ENCODE measurements at regions not wholly inside any gene's neighbourhood (a gene's known extent, or its start where the extent isn't known, plus 50 kb on each side); places are given as distances from the start of the nearest gene placed in this dataset.

DNA sequence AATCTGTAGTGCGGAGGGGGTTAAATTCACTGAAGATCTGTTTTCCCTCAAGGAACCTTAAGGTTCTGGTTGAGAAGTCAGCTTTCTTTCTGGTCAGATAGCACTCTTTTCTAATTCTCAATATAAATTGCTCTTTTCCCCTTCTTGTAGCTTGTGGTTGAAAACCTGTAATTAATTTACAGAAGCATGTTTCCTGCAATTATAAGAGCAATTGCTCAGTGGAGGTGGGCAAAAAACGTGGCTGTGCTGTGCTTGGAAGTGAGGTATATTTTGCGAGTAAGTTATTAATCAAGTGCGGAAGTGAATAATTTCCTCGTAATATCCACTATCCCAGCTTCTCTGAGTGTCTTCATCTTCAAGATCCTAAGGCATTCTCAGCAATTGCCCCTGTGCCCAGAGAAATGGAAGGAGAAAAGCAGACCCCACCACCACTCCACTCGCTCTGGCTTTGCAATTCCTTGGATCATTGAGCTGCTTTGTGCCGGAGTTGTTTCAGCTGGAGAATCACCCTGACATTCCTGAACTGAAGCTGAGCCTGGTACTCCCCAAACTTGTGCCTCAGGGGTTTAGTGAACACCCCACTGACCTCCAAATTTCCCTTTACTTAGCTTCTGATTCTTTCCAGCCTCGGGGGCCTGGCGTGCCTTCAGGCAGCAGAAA, 140.6 kb downstream of the LRRC70 start:
- TF ChIP-seq CTCF (IDR thresholded peaks at IDR 0.05; ENCODE audit: low read depth, low read length) = no peak
- H3K4me3 ChIP-seq (ENCODE audit: low read depth, low read length) = no peak overlapping the region

GRCh38 chr5:62718324-62718723, 139.7 kb downstream of the LRRC70 start:
- no peak for TF ChIP-seq CTCF (IDR thresholded peaks at IDR 0.05; ENCODE audit: low read depth, low read length)
- no peak overlapping the region for H3K4me3 ChIP-seq (ENCODE audit: low read depth, low read length)

- TF ChIP-seq CTCF (IDR thresholded peaks at IDR 0.05; ENCODE audit: low read depth, low read length) = no peak
These were observed 138.8 kb downstream of the LRRC70 start for GRCh38 chr5:62717301-62717933.

DNA sequence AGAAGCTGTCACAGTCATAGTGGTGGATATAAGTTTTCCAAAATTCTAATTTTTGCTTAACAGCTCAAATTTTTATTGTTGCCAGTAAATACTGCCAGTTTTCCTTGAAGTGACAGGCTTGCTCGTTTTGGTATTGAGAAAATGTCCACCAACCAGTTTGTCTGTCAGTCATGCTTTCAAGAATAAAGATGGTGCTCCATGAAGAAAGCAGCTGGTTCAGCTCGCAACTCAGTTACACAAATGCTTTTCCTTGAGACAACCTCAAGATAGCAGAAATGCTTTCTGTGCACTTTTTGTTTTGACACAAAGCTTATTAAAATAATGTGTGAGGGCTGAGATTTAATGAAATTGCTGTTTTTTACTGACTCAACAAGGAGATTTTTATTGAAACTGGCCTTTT, 135.7 kb downstream of the LRRC70 start:
- no peak overlapping the region for H3K4me3 ChIP-seq (ENCODE audit: low read depth, low read length)
- TF ChIP-seq CTCF (IDR thresholded peaks at IDR 0.05; ENCODE audit: low read depth, low read length) = no peak

More at GRCh38 chr5:62717301-62717933, 138.8 kb downstream of the LRRC70 start:
- no peak overlapping the region for H3K4me3 ChIP-seq (ENCODE audit: low read depth, low read length)

- no peak for TF ChIP-seq CTCF (IDR thresholded peaks at IDR 0.05; ENCODE audit: low read depth, low read length)
- H3K4me3 ChIP-seq (ENCODE audit: low read depth, low read length) = no peak overlapping the region
These were observed 130.1 kb downstream of the LRRC70 start for GRCh38 chr5:62708481-62709325.

DNA sequence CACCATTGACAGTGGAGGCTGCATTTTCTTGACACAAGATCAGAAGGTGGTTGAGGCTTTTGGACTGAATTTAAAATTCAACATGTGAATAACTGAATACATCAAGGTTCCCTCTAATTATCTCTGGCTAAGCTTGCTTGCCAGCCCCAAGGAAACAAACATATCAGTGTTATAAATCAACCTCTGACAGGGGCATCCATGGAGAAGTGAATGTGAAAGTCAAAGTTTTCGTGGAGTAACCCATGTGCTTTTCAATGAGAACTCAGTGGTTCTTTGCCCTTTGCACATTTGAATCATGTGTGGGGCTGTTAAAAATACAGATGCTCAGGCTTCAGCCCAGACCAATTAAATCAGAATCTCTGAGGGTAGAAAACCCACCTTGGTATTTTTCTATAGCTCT, 128.9 kb downstream of the LRRC70 start:
- no peak overlapping the region for H3K4me3 ChIP-seq (ENCODE audit: low read depth, low read length)
- no peak for TF ChIP-seq CTCF (IDR thresholded peaks at IDR 0.05; ENCODE audit: low read depth, low read length)

DNA sequence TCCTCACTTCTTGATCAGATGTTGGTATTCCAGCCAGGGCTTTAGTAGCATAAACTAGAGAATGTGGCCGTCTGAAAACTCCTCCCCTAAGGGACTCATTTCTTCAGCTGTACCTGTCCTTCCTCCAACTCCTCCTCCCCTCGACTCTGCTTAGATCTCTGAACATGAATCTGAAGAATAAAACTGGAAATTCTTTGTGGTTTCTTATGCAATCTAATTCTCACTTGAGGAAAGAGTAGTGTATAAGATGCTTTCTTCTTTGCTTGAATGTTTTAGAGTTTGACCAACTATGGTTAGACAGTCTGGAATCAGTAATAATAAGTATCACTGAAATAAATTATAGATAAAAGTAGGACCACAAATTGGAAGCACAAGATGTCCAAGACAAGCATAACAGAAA, 128.5 kb downstream of the LRRC70 start:
- no peak overlapping the region for H3K4me3 ChIP-seq (ENCODE audit: low read depth, low read length)
- no peak for TF ChIP-seq CTCF (IDR thresholded peaks at IDR 0.05; ENCODE audit: low read depth, low read length)
